MM.1S (cell line): ENCODE measurements at regions not wholly inside any gene's neighbourhood (a gene's known extent, or its start where the extent isn't known, plus 50 kb on each side); places are given as distances from the start of the nearest gene placed in this dataset.

Experiments used
- CTCF ChIP-seq: fragments of 300-600 bp; sonication (generic); IDR thresholded peaks from 2 replicates; pipeline ENCODE4 v1.5.1; 2016; ENCODE audit warnings: antibody characterized with exemption, low read length, mixed read lengths
- EZH2 ChIP-seq: fragments of 300-600 bp; sonication (generic); optimal IDR thresholded peaks from 2 replicates; pipeline ENCODE3; 2017; ENCODE audit warnings: low read depth, mild to moderate bottlenecking, antibody characterized with exemption, low read length, mixed read lengths
- EZH2phosphoT487 ChIP-seq: fragments of 300-600 bp; sonication (generic); IDR thresholded peaks from 2 replicates; pipeline ENCODE4 v1.6.1; 2018; ENCODE audit warnings: antibody characterized with exemption, low read length

- TF ChIP-seq CTCF, result no peak
- no peak for TF ChIP-seq EZH2
- no peak for TF ChIP-seq EZH2phosphoT487
Observed at GRCh38 chr5:91456928-91457680, 74.0 kb upstream of the ARRDC3 start.
